Chondrocyte (in vitro differentiated cells): ENCODE measurements at regions not wholly inside any gene's neighbourhood (a gene's known extent, or its start where the extent isn't known, plus 50 kb on each side); places are given as distances from the start of the nearest gene placed in this dataset.
A peak's percentile ranks its signal among the peaks of the same experiment; 100 is the strongest.
"Not testable (repeated sequence)": the region's sequence is repeated elsewhere in the genome, so short reads cannot be mapped to it uniquely, and the experiment has no call there.

ENCODE experiments used
- DNase-seq: peaks from one replicate; pipeline ENCODE4 v3.0.0; 2021; ENCODE audit warnings: mixed read lengths, low spot score
- H3K27ac Mint-ChIP-seq: one replicate; pipeline ENCODE4 v1.8.0; 2021; ENCODE audit warnings: mild to moderate bottlenecking, moderate library complexity, mixed read lengths; ENCODE audit not compliant: unreplicated experiment
- H3K27me3 Mint-ChIP-seq: 2 replicates; pipeline ENCODE4 v1.8.0; 2021; ENCODE audit warnings: low read depth, mixed read lengths
- H3K36me3 Mint-ChIP-seq: 2 replicates; pipeline ENCODE4 v1.8.0; 2021; ENCODE audit warnings: low read depth, mixed read lengths
- H3K4me1 Mint-ChIP-seq: 2 replicates; pipeline ENCODE4 v1.8.0; 2021; ENCODE audit warnings: low read depth, mild to moderate bottlenecking, mixed read lengths
- H3K4me3 Mint-ChIP-seq: one replicate; pipeline ENCODE4 v1.8.0; 2021; ENCODE audit warnings: mild to moderate bottlenecking, moderate library complexity, mixed read lengths; ENCODE audit not compliant: unreplicated experiment
- H3K9me3 Mint-ChIP-seq: 2 replicates; pipeline ENCODE4 v1.8.0; 2021; ENCODE audit warnings: low read depth, mixed read lengths
- TF ChIP-seq, protein P1 (sequence below): fragments of 200-600 bp; sonication (generic); IDR thresholded peaks from 2 replicates; pipeline ENCODE4 v1.5.0; 2021; ENCODE audit warnings: antibody characterized with exemption, mild to moderate bottlenecking, moderate library complexity

DNA sequence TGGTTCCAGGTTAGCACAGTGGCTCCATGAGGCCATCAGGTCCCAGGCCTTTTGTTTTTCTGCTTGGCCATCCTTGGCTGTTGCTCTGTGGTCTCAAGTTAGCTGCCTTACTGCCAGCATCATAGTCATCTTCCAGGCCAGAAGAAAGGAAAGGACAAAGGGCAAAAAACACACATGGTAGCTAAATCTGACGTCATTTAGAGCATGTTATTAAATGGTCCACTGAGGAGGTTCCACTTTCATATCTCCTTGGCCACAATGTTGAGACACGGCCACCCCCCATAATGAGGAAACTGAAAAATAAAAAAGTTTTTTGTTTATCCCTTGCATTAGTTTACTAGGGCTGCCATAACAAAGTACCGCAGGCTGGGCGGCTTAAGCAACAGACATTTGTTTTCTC, 106.4 kb upstream of the NIPBL start:
- H3K9me3 Mint-ChIP-seq: peaks cover 23% of the 10 kb centered on the region
- no peak overlapping the region for H3K4me3 Mint-ChIP-seq
- no peak for DNase-seq
- H3K27ac Mint-ChIP-seq: no peak overlapping the region
- no peaks in the 10 kb centered on the region for H3K4me1 Mint-ChIP-seq
- peaks cover 24% of the 10 kb centered on the region for H3K27me3 Mint-ChIP-seq
- H3K36me3 Mint-ChIP-seq: no peaks in the 10 kb centered on the region
- TF ChIP-seq, protein P1, sequence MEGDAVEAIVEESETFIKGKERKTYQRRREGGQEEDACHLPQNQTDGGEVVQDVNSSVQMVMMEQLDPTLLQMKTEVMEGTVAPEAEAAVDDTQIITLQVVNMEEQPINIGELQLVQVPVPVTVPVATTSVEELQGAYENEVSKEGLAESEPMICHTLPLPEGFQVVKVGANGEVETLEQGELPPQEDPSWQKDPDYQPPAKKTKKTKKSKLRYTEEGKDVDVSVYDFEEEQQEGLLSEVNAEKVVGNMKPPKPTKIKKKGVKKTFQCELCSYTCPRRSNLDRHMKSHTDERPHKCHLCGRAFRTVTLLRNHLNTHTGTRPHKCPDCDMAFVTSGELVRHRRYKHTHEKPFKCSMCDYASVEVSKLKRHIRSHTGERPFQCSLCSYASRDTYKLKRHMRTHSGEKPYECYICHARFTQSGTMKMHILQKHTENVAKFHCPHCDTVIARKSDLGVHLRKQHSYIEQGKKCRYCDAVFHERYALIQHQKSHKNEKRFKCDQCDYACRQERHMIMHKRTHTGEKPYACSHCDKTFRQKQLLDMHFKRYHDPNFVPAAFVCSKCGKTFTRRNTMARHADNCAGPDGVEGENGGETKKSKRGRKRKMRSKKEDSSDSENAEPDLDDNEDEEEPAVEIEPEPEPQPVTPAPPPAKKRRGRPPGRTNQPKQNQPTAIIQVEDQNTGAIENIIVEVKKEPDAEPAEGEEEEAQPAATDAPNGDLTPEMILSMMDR: no peak

DNA sequence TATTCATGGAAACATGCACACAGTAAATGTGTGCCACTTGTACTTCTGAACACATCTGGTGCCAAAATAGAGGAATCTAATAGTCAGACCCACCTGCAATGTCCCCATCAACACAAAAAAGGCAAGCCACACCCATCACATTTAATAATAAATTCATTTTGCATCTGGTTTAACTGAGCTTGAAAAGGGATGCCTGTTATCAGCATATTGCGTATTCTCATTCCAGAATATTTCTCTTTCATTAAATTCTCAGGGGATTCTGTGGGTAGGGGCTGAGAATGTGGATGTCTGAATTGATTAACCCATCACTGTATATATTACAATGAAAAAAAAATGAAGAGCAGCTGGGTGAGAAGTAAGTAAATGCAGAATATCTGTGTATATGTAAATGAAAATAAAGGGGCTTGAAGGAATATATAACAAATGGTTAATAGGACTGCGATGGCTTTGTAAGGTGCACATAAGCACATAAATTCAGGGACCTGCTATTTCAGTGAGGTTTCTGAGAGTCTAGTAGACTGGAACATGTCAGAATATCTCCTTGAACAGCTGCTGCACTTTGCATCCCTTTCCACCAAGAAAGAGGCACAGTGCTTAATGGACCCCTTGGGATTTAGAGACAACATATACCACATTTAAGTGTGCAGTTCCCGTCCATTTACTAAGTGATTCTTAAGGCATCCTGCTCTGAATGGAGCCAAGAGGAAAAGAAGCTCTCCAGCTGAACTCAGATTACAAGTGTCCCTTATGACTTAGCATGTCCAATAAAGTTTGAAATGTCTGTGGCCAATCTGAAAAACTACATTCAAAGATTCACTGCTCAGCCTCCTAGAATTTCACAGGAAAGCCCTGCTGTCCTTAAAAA, 104.1 kb upstream of the NIPBL start:
- TF ChIP-seq, protein P1: no peak
- no peak for DNase-seq
- no peak overlapping the region for H3K27ac Mint-ChIP-seq
- no peak overlapping the region for H3K4me3 Mint-ChIP-seq
- no peaks in the 10 kb centered on the region for H3K36me3 Mint-ChIP-seq
- peaks cover 10% of the 10 kb centered on the region for H3K9me3 Mint-ChIP-seq
- H3K4me1 Mint-ChIP-seq: no peaks in the 10 kb centered on the region
- H3K27me3 Mint-ChIP-seq: peaks cover 20% of the 10 kb centered on the region

DNA sequence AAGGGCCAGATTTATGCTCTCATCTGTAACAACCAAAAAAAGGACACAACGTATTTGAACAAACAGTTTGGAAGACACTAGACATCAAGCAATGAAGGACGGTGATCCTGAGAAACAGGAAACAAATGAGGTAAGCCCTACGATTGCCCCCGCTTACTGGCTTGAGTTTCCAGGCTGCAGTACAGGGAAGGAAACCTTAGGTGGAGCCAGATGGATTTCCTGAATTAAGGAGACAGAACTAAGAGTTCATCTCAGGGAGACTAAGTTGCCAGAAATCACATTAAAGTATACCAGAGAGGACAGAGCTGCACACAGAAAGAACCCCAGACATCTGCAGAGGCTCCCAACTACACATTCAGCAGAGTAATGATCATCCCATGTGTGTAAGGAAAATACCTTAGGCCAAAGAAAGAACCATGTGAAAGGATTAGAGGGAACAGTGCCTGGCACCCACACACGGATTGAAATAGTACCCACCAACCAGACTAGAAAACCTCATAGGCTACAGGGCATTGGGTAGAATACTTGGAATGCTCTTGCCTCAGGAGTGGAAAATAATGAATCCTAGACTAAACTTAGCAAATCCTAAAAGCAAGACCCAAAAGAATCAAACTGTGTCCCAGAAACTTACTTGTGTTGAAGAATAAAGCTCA, 99.3 kb upstream of the NIPBL start:
- TF ChIP-seq, protein P1: peak; percentile 73
- Mint-ChIP-seq H3K9me3 (peaks cover 8% of the 10 kb centered on the region), H3K4me3 (no peak overlapping the region), H3K4me1 (no peaks in the 10 kb centered on the region), H3K36me3 (no peaks in the 10 kb centered on the region), H3K27ac (no peak overlapping the region), H3K27me3 (peaks cover 32% of the 10 kb centered on the region)
- DNase-seq: no peak

DNA sequence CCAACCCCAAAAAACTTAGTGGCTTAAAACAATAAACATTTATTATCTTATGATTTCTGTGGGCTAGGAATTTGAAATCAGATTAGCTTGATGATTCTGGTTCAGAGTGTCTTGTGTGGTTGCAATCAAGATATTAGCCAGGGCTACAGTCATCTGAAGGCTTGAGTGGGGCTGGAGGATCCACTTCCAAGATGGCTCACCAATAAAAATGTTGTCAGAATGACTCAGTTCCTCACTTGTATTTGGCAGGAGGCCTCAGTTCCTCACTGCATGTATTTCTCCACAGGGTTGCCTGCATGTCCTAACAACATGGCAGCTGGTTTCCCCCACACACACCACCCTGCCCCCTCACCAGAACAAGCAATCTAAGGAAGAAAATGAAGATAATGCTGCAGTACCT, 98.2 kb upstream of the NIPBL start:
- Mint-ChIP-seq H3K27ac (no peak overlapping the region), H3K27me3 (peaks cover 27% of the 10 kb centered on the region), H3K36me3 (no peaks in the 10 kb centered on the region), H3K9me3 (peaks cover 8% of the 10 kb centered on the region), H3K4me3 (no peak overlapping the region), H3K4me1 (no peaks in the 10 kb centered on the region)
- TF ChIP-seq, protein P1: no peak
- no peak for DNase-seq

DNA sequence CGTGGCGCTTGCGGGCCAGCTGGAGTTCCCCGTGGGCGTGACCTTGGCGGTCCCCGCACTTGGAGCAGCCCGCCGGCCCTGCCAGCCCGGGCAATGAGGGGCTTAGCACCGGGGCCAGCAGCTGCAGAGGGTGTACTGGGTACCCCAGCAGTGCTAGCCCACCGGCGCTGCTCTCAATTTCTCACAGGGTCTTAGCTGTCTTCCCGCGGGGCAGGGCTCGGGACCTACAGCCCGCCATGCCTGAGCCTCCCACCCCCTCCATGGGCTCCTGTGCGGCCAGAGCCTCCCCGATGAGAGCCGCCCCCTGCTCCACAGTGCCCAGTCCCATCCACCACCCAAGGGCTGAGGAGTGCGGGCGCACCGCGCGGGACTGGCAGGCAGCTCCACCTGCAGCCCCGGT, 94.0 kb upstream of the NIPBL start:
- DNase-seq: not testable (repeated sequence)

More for the DNA sequence above, 94.0 kb upstream of the NIPBL start:
- H3K4me1 Mint-ChIP-seq, H3K4me3 Mint-ChIP-seq, H3K9me3 Mint-ChIP-seq, H3K27ac Mint-ChIP-seq, H3K36me3 Mint-ChIP-seq: not testable (repeated sequence)
- H3K27me3 Mint-ChIP-seq: peaks cover 41% of the 10 kb centered on the region
